A549 (cell line): ENCODE measurements at regions not wholly inside any gene's neighbourhood (a gene's known extent, or its start where the extent isn't known, plus 50 kb on each side); places are given as distances from the start of the nearest gene placed in this dataset.
"Not testable (repeated sequence)": the region's sequence is repeated elsewhere in the genome, so short reads cannot be mapped to it uniquely, and the experiment has no call there.

Experiments used
- CEBPB ChIP-seq, 2 experiments: fragments of >200 bp in 1 of 2; sonication (Bioruptor Twin) in 1 of 2; formaldehyde crosslinking in 1 of 2; IDR thresholded peaks; 2 replicates each; pipeline ENCODE4 v1.6.1; 2012 to 2016
- CHD2 ChIP-seq: fragments of 150-350 bp; IDR thresholded peaks from 2 replicates; pipeline ENCODE4 v1.6.1; 2014; ENCODE audit warnings: low read length; ENCODE audit not compliant: partially characterized antibody
- EP300 ChIP-seq, 2 experiments: fragments of >200 bp; sonication (Bioruptor Twin); formaldehyde crosslinking; IDR thresholded peaks; 2 replicates in 1 of 2; 3 replicates in 1 of 2; pipeline ENCODE4 v1.6.1; 2016 to 2017
- HOXB5 ChIP-seq: fragments of 250-450 bp; sonication (Bioruptor Pico); IDR thresholded peaks from 2 replicates; pipeline ENCODE4 v1.5.0; 2020; ENCODE audit warnings: mild to moderate bottlenecking, moderate library complexity
- JUN ChIP-seq, 2 experiments: fragments of >200 bp; sonication (Bioruptor Twin); formaldehyde crosslinking; IDR thresholded peaks; 2 replicates in 1 of 2; 3 replicates in 1 of 2; pipeline ENCODE4 v1.6.1; 2016 to 2017
- NFE2L2 ChIP-seq: fragments of 150-350 bp; conservative IDR thresholded peaks from 2 replicates; pipeline ENCODE4 v1.6.1; 2014; ENCODE audit warnings: low read length
- NR3C1 ChIP-seq: fragments of >200 bp; sonication (Bioruptor Twin); formaldehyde crosslinking; IDR thresholded peaks from 3 replicates; pipeline ENCODE4 v1.6.1; 2017
- POLR2A ChIP-seq: IDR thresholded peaks from 2 replicates; pipeline ENCODE4 v1.6.1; 2012; ENCODE audit warnings: mild to moderate bottlenecking, low read length
- SMC3 ChIP-seq: fragments of >200 bp; sonication (Bioruptor Twin); formaldehyde crosslinking; IDR thresholded peaks from 3 replicates; pipeline ENCODE4 v1.6.1; 2018; ENCODE audit warnings: inconsistent platforms
- ZC3H11A ChIP-seq: fragments of 450-650 bp; IDR thresholded peaks from 2 replicates; pipeline ENCODE4 v1.6.1; 2014; ENCODE audit warnings: antibody characterized with exemption, mild to moderate bottlenecking
- TF ChIP-seq, protein P1 (sequence below): fragments of >200 bp; sonication (Bioruptor Twin); formaldehyde crosslinking; IDR thresholded peaks from 3 replicates; pipeline ENCODE4 v1.5.1; 2016
- TF ChIP-seq, protein P2 (sequence below): fragments of 250-450 bp; sonication (Bioruptor Pico); IDR thresholded peaks from 2 replicates; pipeline ENCODE4 v1.5.0; 2021; ENCODE audit warnings: mild to moderate bottlenecking, moderate library complexity, borderline replicate concordance
- TF ChIP-seq, protein P3 (sequence below): fragments of 200-600 bp; sonication (generic); IDR thresholded peaks from 2 replicates; pipeline ENCODE4 v1.6.1; 2016; ENCODE audit warnings: antibody characterized with exemption, mild to moderate bottlenecking, moderate library complexity
- TF ChIP-seq, protein P4 (sequence below): IDR thresholded peaks from 2 replicates; pipeline ENCODE4 v1.6.1; 2012

DNA sequence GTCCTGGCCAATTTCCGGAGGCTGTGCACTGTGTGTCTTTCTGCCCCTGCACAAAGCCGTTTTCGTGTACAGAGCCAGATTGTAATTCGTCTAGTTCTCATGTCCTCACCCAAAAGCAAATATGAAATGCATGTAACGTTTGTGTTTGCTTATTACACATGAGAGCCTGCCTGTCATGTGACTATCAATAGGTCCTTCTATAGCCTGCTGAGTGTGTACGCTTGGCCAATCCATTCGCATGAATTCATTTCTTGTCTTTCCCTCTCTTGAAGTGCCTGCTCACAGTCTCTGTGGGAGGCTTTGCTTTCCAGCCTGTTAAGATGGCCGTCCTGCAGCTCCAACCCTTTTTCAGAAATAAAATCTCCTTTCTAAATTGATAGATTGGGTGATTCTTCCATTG, 84.2 kb upstream of the GOLGA6L22 start:
- TF ChIP-seq, protein P1, sequence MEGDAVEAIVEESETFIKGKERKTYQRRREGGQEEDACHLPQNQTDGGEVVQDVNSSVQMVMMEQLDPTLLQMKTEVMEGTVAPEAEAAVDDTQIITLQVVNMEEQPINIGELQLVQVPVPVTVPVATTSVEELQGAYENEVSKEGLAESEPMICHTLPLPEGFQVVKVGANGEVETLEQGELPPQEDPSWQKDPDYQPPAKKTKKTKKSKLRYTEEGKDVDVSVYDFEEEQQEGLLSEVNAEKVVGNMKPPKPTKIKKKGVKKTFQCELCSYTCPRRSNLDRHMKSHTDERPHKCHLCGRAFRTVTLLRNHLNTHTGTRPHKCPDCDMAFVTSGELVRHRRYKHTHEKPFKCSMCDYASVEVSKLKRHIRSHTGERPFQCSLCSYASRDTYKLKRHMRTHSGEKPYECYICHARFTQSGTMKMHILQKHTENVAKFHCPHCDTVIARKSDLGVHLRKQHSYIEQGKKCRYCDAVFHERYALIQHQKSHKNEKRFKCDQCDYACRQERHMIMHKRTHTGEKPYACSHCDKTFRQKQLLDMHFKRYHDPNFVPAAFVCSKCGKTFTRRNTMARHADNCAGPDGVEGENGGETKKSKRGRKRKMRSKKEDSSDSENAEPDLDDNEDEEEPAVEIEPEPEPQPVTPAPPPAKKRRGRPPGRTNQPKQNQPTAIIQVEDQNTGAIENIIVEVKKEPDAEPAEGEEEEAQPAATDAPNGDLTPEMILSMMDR, result not testable (repeated sequence)
- not testable (repeated sequence) for TF ChIP-seq POLR2A; EP300 (IDR thresholded peaks at IDR 0.05); NFE2L2; NR3C1; ZC3H11A; CEBPB (IDR thresholded peaks at IDR 0.05); SMC3; JUN (IDR thresholded peaks at IDR 0.05); CHD2; HOXB5 (CRISPR knock-in tag)
- TF ChIP-seq, protein P2, sequence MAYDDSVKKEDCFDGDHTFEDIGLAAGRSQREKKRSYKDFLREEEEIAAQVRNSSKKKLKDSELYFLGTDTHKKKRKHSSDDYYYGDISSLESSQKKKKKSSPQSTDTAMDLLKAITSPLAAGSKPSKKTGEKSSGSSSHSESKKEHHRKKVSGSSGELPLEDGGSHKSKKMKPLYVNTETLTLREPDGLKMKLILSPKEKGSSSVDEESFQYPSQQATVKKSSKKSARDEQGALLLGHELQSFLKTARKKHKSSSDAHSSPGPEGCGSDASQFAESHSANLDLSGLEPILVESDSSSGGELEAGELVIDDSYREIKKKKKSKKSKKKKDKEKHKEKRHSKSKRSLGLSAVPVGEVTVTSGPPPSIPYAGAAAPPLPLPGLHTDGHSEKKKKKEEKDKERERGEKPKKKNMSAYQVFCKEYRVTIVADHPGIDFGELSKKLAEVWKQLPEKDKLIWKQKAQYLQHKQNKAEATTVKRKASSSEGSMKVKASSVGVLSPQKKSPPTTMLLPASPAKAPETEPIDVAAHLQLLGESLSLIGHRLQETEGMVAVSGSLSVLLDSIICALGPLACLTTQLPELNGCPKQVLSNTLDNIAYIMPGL (CRISPR knock-in tag), result not testable (repeated sequence)
- TF ChIP-seq, protein P3, sequence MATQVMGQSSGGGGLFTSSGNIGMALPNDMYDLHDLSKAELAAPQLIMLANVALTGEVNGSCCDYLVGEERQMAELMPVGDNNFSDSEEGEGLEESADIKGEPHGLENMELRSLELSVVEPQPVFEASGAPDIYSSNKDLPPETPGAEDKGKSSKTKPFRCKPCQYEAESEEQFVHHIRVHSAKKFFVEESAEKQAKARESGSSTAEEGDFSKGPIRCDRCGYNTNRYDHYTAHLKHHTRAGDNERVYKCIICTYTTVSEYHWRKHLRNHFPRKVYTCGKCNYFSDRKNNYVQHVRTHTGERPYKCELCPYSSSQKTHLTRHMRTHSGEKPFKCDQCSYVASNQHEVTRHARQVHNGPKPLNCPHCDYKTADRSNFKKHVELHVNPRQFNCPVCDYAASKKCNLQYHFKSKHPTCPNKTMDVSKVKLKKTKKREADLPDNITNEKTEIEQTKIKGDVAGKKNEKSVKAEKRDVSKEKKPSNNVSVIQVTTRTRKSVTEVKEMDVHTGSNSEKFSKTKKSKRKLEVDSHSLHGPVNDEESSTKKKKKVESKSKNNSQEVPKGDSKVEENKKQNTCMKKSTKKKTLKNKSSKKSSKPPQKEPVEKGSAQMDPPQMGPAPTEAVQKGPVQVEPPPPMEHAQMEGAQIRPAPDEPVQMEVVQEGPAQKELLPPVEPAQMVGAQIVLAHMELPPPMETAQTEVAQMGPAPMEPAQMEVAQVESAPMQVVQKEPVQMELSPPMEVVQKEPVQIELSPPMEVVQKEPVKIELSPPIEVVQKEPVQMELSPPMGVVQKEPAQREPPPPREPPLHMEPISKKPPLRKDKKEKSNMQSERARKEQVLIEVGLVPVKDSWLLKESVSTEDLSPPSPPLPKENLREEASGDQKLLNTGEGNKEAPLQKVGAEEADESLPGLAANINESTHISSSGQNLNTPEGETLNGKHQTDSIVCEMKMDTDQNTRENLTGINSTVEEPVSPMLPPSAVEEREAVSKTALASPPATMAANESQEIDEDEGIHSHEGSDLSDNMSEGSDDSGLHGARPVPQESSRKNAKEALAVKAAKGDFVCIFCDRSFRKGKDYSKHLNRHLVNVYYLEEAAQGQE, result not testable (repeated sequence)
- TF ChIP-seq, protein P4, sequence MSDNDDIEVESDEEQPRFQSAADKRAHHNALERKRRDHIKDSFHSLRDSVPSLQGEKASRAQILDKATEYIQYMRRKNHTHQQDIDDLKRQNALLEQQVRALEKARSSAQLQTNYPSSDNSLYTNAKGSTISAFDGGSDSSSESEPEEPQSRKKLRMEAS, result not testable (repeated sequence)
